H1 (cell line): ENCODE measurements at regions not wholly inside any gene's neighbourhood (a gene's known extent, or its start where the extent isn't known, plus 50 kb on each side); places are given as distances from the start of the nearest gene placed in this dataset.

Experiments
- CTCF ChIA-PET: fragments of 300-600 bp; sonication (Branson Sonifier 250); formaldehyde crosslinking; loops from one replicate; lab custom pipeline; 2021; ENCODE audit not compliant: partially characterized antibody; lab: Charles Lee
- POLR2A ChIA-PET: fragments of 300-600 bp; sonication (Branson Sonifier 250); formaldehyde crosslinking; loops from one replicate; lab custom pipeline; 2021; ENCODE audit warnings: inconsistent platforms; ENCODE audit not compliant: partially characterized antibody; lab: Charles Lee
- DNase-seq, 2 experiments: peaks; one replicate each; pipeline versions ENCODE4 v3.0.0 to v3.0.0-alpha.2; 2010 to 2022; ENCODE audit warnings: low spot score in 2 of 2, low read depth in 1 of 2, mixed read lengths in 1 of 2
- FAIRE-seq: peaks from 2 replicates; lab custom pipeline; 2011; peaks lifted over from hg19 to GRCh38; lab: Jason Lieb, UNC
- H2AFZ ChIP-seq: 2 replicates; pipeline ENCODE4 v1.8.1; 2012; ENCODE audit warnings: low read length, inconsistent platforms
- H2AK5ac ChIP-seq: 2 replicates; pipeline ENCODE4 v1.6.1; 2013; ENCODE audit warnings: low read depth, low read length
- H2BK120ac ChIP-seq: replicated peaks from 2 replicates; pipeline ENCODE3; 2013; ENCODE audit warnings: low read depth, low read length, inconsistent platforms
- H2BK12ac ChIP-seq: 2 replicates; pipeline ENCODE4 v1.6.1; 2013; ENCODE audit warnings: low read depth, low read length
- H2BK15ac ChIP-seq: 2 replicates; pipeline ENCODE4 v1.6.1; 2013; ENCODE audit warnings: low read length
- H2BK20ac ChIP-seq: 2 replicates; pipeline ENCODE4 v1.6.1; 2013; ENCODE audit warnings: low read length
- H2BK5ac ChIP-seq: 2 replicates; pipeline ENCODE4 v1.6.1; 2013; ENCODE audit warnings: low read depth, low read length
- H3K14ac ChIP-seq: 2 replicates; pipeline ENCODE4 v1.6.1; 2013; ENCODE audit warnings: inconsistent platforms; ENCODE audit not compliant: insufficient read length
- H3K18ac ChIP-seq: 2 replicates; pipeline ENCODE4 v1.6.1; 2013; ENCODE audit warnings: low read length; ENCODE audit errors: extremely low read depth
- H3K23ac ChIP-seq: 2 replicates; pipeline ENCODE4 v1.6.1; 2013; ENCODE audit warnings: inconsistent platforms; ENCODE audit not compliant: insufficient read length
- H3K23me2 ChIP-seq: 2 replicates; pipeline ENCODE4 v1.6.1; 2013; ENCODE audit warnings: low read depth, low read length
- H3K27ac ChIP-seq: 2 replicates; pipeline ENCODE4 v1.6.1; 2011; ENCODE audit warnings: low read depth, low read length, inconsistent platforms
- H3K27me3 ChIP-seq, 4 experiments: replicated peaks in 1 of 4; 1 replicate in 1 of 4; 2 replicates in 3 of 4; pipeline versions ENCODE4 v1.6.1 to v1.8.1; 2011 to 2013; ENCODE audit warnings: low read length in 3 of 4, mild to moderate bottlenecking in 3 of 4, inconsistent platforms in 2 of 4, mixed read lengths in 2 of 4, moderate library complexity in 1 of 4; ENCODE audit not compliant: control insufficient read depth in 3 of 4, insufficient read depth in 3 of 4; ENCODE audit errors: extremely low read depth in 1 of 4
- H3K36me3 ChIP-seq, 4 experiments: 2 replicates each; pipeline versions ENCODE4 v1.6.1 to v1.8.1; 2011 to 2013; ENCODE audit warnings: mild to moderate bottlenecking in 4 of 4, low read length in 3 of 4, moderate library complexity in 2 of 4, control low read depth in 1 of 4, inconsistent platforms in 1 of 4; ENCODE audit not compliant: insufficient read depth in 4 of 4, control insufficient read depth in 2 of 4
- H3K4ac ChIP-seq: replicated peaks from 2 replicates; pipeline ENCODE3; 2013; ENCODE audit warnings: low read length, low read depth, mixed read lengths, inconsistent platforms; ENCODE audit not compliant: insufficient read length
- H3K4me1 ChIP-seq, 4 experiments: replicated peaks in 1 of 4; 1 replicate in 1 of 4; 2 replicates in 3 of 4; pipeline versions ENCODE4 v1.6.1 to v1.8.1; 2011 to 2013; ENCODE audit warnings: low read length in 3 of 4, inconsistent platforms in 2 of 4, mixed read lengths in 1 of 4; ENCODE audit not compliant: insufficient read depth in 4 of 4, control insufficient read depth in 3 of 4
- H3K4me2 ChIP-seq, 2 experiments: 2 replicates each; pipeline versions ENCODE4 v1.6.1 to v1.8.1; 2011 to 2013; ENCODE audit warnings: low read depth in 2 of 2, low read length in 2 of 2, control low read depth in 1 of 2, inconsistent platforms in 1 of 2, mild to moderate bottlenecking in 1 of 2; ENCODE audit not compliant: insufficient read depth in 1 of 2
- H3K4me3 ChIP-seq, 4 experiments: fragments of 200-600, 300-600 bp in 1 of 4; sonication (generic), shearing (Covaris generic), sonication (Bioruptor Twin) in 1 of 4; 2 replicates each; pipeline versions ENCODE4 v1.5.1 to v1.8.1; 2011 to 2016; ENCODE audit warnings: low read length in 4 of 4, low read depth in 3 of 4, control low read depth in 2 of 4, inconsistent platforms in 2 of 4, mild to moderate bottlenecking in 2 of 4, mixed read lengths in 1 of 4, moderate library complexity in 1 of 4; ENCODE audit not compliant: insufficient read depth in 2 of 4; ENCODE audit errors: extremely low read depth in 1 of 4
- H3K56ac ChIP-seq: replicated peaks from 2 replicates; pipeline ENCODE3; 2013; ENCODE audit warnings: low read depth, mild to moderate bottlenecking, mixed read lengths, low read length, inconsistent platforms; ENCODE audit not compliant: insufficient read length
- H3K79me1 ChIP-seq: 2 replicates; pipeline ENCODE4 v1.6.1; 2013; ENCODE audit warnings: low read depth, low read length, control low read depth
- H3K79me2 ChIP-seq, 2 experiments: 2 replicates each; pipeline versions ENCODE4 v1.6.1 to v1.8.1; 2012 to 2013; ENCODE audit warnings: low read length in 2 of 2, mild to moderate bottlenecking in 2 of 2, inconsistent platforms in 1 of 2; ENCODE audit not compliant: insufficient read depth in 2 of 2, control insufficient read depth in 1 of 2
- H3K9ac ChIP-seq, 4 experiments: replicated peaks in 1 of 4; 1 replicate in 1 of 4; 2 replicates in 3 of 4; pipeline versions ENCODE4 v1.6.1 to v1.8.1; 2011 to 2013; ENCODE audit warnings: low read depth in 3 of 4, low read length in 3 of 4, control low read depth in 2 of 4, mild to moderate bottlenecking in 2 of 4, moderate library complexity in 2 of 4, inconsistent platforms in 1 of 4; ENCODE audit errors: extremely low read depth in 1 of 4
- H3K9me3 ChIP-seq, 2 experiments: 2 replicates each; pipeline versions ENCODE4 v1.6.1 to v1.8.1; 2012 to 2013; ENCODE audit warnings: mild to moderate bottlenecking in 2 of 2, moderate library complexity in 2 of 2, control low read depth in 1 of 2, inconsistent platforms in 1 of 2, low read depth in 1 of 2, low read length in 1 of 2, mixed read lengths in 1 of 2; ENCODE audit not compliant: insufficient read depth in 2 of 2
- H4K20me1 ChIP-seq, 2 experiments: replicated peaks in 1 of 2; 2 replicates each; pipeline versions ENCODE3 to v1.8.1; 2011 to 2013; ENCODE audit warnings: inconsistent platforms in 2 of 2, low read length in 2 of 2, mild to moderate bottlenecking in 1 of 2; ENCODE audit not compliant: insufficient read depth in 2 of 2, control insufficient read depth in 1 of 2
- H4K5ac ChIP-seq: 2 replicates; pipeline ENCODE4 v1.6.1; 2013; ENCODE audit warnings: low read length, low read depth, mixed read lengths, inconsistent platforms; ENCODE audit not compliant: insufficient read length
- H4K8ac ChIP-seq: 2 replicates; pipeline ENCODE4 v1.8.0; 2013; ENCODE audit warnings: mild to moderate bottlenecking, moderate library complexity, low read length, inconsistent platforms; ENCODE audit not compliant: insufficient read depth; ENCODE audit errors: extremely low read depth
- H4K91ac ChIP-seq: replicated peaks from 2 replicates; pipeline ENCODE3; 2013; ENCODE audit warnings: low read length, mixed read lengths, inconsistent platforms; ENCODE audit not compliant: insufficient read length
- CEBPB ChIP-seq: IDR thresholded peaks from 2 replicates; pipeline ENCODE4 v1.6.1; 2012; ENCODE audit warnings: low read depth, low read length
- CHD2 ChIP-seq: IDR thresholded peaks from 2 replicates; pipeline ENCODE4 v1.6.1; 2012; ENCODE audit warnings: low read length, improper control_type of control experiment
- JUN ChIP-seq: IDR thresholded peaks from 2 replicates; pipeline ENCODE4 v1.6.1; 2011; ENCODE audit warnings: low read depth, mild to moderate bottlenecking, improper control_type of control experiment, low read length
- KDM5A ChIP-seq: fragments of 200-600 bp; IDR thresholded peaks from 2 replicates; pipeline ENCODE4 v1.7.1; 2012; ENCODE audit warnings: mild to moderate bottlenecking, low read length, inconsistent platforms, mixed read lengths
- SUZ12 ChIP-seq: fragments of 200-600 bp; sonication (generic); IDR thresholded peaks from 2 replicates; pipeline ENCODE4 v1.6.1; 2012; ENCODE audit warnings: mild to moderate bottlenecking, inconsistent platforms, low read length, moderate library complexity, mixed read lengths
- TCF12 ChIP-seq: IDR thresholded peaks from 2 replicates; pipeline ENCODE4 v1.6.1; 2011; ENCODE audit warnings: low read depth, mild to moderate bottlenecking, low read length
- WGBS, 2 experiments: shearing (Covaris generic) in 1 of 2; methylation state at CpG; one replicate each; pipeline versions ENCODE4 v1.1.6 to v1.1.7; 2013 to 2015; ENCODE audit warnings: low lambda C conversion rate in 2 of 2, mixed read lengths in 2 of 2, inconsistent platforms in 1 of 2, low coverage in 1 of 2, missing lambda C conversion rate in 1 of 2; ENCODE audit not compliant: insufficient replicate concordance in 2 of 2, insufficient coverage in 1 of 2, insufficient read length in 1 of 2; ENCODE audit errors: extremely low coverage in 1 of 2, missing lambda C conversion rate in 1 of 2; 5-methylcytosine and 5-hydroxymethylcytosine counted together
- TF ChIP-seq, protein P1 (sequence below): IDR thresholded peaks from 2 replicates; pipeline ENCODE4 v1.6.1; 2012; ENCODE audit warnings: inconsistent platforms

DNA sequence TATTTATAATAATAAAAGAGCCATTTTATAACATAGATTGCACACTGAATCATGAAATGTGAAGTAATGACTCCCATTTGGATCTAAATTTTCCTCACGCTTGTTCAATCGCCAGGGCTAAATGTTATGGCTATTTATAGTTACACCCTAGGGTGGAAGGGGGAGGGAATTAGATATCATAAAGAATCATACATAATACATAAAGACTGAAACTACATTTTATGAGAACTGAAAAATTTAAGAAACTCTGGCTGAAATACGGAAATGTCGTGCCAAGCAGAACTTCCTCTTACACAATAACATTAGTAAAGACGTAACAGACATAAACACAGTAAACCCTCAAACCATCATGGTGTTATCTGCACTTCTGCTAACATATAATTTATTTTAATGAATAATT lies 327.5 kb upstream of the PHF14 start:
- Histone ChIP-seq H4K20me1 (no peaks in the 10 kb centered on the region), H3K79me1 (no peaks in the 10 kb centered on the region), H3K23ac (no peak overlapping the region), H3K9me3 (no peaks in the 10 kb centered on the region), H3K27ac (no peak overlapping the region), H2BK5ac (no peak overlapping the region), H3K4me3 (no peak overlapping the region), H3K4me2 (no peak overlapping the region), H2BK15ac (no peak overlapping the region), H4K8ac (no peak overlapping the region), H3K4ac (no peak overlapping the region), H2BK20ac (no peak overlapping the region), H3K9ac (no peak overlapping the region), H4K5ac (no peak overlapping the region), H3K18ac (no peak overlapping the region), H2AFZ (no peak overlapping the region), H3K27me3 (no peaks in the 10 kb centered on the region), H2BK120ac (no peak overlapping the region), H3K23me2 (no peaks in the 10 kb centered on the region), H3K79me2 (no peaks in the 10 kb centered on the region), H3K36me3 (no peaks in the 10 kb centered on the region), H3K56ac (no peak overlapping the region), H4K91ac (no peak overlapping the region), H2AK5ac (no peak overlapping the region), H3K14ac (no peak overlapping the region), H2BK12ac (no peak overlapping the region), H3K4me1 (no peaks in the 10 kb centered on the region)
- no peak for DNase-seq
- POLR2A ChIA-PET: no interaction called here
- CTCF ChIA-PET: no interaction called here
- TF ChIP-seq, protein P1, sequence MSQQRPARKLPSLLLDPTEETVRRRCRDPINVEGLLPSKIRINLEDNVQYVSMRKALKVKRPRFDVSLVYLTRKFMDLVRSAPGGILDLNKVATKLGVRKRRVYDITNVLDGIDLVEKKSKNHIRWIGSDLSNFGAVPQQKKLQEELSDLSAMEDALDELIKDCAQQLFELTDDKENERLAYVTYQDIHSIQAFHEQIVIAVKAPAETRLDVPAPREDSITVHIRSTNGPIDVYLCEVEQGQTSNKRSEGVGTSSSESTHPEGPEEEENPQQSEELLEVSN: no peak
- TF ChIP-seq TCF12: no peak
- TF ChIP-seq SUZ12: no peak
- TF ChIP-seq JUN: no peak
- TF ChIP-seq KDM5A: no peak
- TF ChIP-seq CHD2: no peak
- TF ChIP-seq CEBPB: no peak
- FAIRE-seq: no peak
- WGBS, 2 experiments: 77% methylated on average over 5 of the region's 5 CpGs; no CpG with 5 or more reads in 1 of the 2 experiments
